ENCODE measurements at regions not wholly inside any gene's neighbourhood (a gene's known extent, or its start where the extent isn't known, plus 50 kb on each side); places are given as distances from the start of the nearest gene placed in this dataset.
A peak's percentile ranks its signal among the peaks of the same experiment; 100 is the strongest.
"Not testable (repeated sequence)": the region's sequence is repeated elsewhere in the genome, so short reads cannot be mapped to it uniquely, and the experiment has no call there.

DNA sequence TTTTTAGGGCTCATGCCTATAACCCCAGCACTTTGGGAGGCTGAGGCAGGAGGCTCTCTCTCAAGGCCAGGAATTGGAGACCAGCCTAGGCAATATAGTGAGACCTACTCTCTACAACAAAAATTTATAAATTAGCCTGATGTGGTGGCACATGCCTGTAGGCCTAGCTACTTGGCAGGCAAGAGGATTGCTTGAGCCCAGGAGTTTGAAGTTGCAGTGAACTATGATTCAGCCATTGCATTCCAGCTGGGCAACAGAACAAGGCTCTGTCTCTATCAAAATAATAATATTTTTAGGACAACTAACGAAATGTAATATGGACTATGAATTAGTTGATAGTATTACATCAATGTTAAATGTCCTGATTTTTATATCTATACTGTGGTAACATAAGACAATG lies 68.8 kb upstream of the ARID1A start:
- DNase-seq (ENCODE audit: low read depth), result peak; percentile 57

DNA sequence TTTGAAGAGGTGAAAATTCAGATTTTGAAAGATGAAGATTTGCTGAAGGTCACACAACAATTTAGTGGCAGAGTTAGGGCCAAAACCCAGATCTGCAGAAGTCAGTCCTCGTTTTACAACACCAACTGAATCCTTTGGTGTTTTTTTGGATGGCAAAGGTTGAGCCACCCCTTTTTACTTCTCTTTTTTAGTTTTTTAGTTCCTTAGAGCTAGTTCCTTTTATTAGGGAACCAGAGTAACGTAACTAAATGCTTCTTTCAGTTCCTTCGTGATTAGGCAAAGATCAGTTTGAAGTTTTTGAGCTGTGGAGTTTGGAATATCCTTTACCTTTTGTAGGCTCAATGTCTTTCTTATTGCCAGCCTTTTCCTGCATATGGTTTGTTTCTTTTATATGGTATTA lies 67.9 kb upstream of the ARID1A start:
- DNase-seq (ENCODE audit: low read depth), result no peak

DNA sequence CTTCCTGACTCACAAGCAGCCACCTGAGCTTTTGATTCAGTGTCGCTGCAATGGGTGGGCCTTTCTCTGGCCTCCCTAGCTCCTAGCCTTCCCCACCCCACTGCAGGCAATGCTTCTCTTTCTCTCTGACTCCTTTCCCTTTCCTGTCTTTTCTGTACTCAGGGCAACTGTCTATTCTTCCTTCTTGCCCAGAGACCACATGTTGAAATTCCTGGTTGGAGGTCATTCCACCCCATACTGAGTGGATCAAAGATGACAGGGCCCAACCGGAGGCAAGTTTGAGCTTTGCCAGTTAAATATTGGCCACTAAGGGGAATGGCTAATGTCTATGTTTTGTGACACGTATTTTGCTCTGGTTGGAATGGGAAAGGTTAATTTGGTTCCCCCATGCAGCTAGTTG lies 65.2 kb upstream of the ARID1A start:
- peak; percentile 46 for DNase-seq (ENCODE audit: low read depth)

DNA sequence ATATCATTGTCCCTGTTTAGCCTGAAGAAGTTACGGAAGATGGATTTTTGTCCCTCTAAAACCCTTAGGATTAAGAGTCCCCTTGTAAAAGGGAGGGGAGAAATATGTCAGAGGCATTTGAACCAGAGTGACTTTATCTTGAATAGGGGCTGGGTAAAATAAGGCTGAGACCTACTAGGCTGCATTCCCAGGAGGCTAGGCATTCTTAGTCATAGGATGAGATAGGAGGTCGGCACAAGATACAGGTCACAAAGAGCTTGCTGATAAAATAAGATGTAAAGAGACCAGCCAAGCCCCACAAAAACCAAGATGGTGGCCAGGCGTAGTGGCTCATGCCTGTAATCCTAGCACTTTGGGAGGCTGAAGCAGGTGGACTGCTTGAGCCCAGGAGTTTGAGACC lies 60.0 kb upstream of the ARID1A start:
- not testable (repeated sequence) for DNase-seq (ENCODE audit: low read depth)

DNA sequence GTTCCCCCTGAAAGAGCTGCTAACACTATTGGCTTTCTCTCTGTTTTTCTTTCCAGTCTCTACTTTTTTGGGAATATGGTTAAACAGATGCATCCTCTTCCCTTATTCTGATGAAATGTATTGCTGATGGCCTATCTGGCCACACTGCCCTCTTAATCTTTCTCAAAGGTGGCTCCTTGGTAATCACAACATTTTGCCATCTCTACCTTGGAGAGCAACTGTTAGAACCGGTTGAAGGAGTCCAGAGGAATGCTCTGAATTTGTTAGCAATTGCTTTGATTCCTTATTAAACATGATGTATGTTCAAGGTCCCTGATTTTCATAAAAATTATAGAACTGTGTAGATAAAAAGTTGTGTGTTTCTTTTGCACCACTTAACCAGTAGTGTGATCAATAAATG lies 50.1 kb upstream of the ARID1A start:
- no peak for DNase-seq (ENCODE audit: low read depth)
